Gastroesophageal sphincter (tissue), 3 donors: ENCODE measurements at regions not wholly inside any gene's neighbourhood (a gene's known extent, or its start where the extent isn't known, plus 50 kb on each side); places are given as distances from the start of the nearest gene placed in this dataset.

Source experiments
- CTCF ChIP-seq, 4 experiments: fragments of 200-600 bp in 2 of 4; fragments of 450-650 bp in 2 of 4; sonication (generic) in 1 of 4; IDR thresholded peaks; one replicate each; pipeline ENCODE4 v1.5.1; 2017 to 2019; ENCODE audit warnings: antibody characterized with exemption in 4 of 4, mild to moderate bottlenecking in 2 of 4, moderate library complexity in 2 of 4
- POLR2A ChIP-seq, 2 donors: fragments of 450-650 bp; IDR thresholded peaks; one replicate each; pipeline ENCODE4 v1.6.1; 2017; ENCODE audit warnings: antibody characterized with exemption in 2 of 2, mild to moderate bottlenecking in 2 of 2, moderate library complexity in 1 of 2

GRCh38 chr18:60538891-60539290, 166.3 kb upstream of the MC4R start:
- TF ChIP-seq POLR2A (IDR thresholded peaks at IDR 0.05) = no peak
- TF ChIP-seq CTCF (IDR thresholded peaks at IDR 0.05) = no peak
